H1 (cell line): ENCODE measurements at regions not wholly inside any gene's neighbourhood (a gene's known extent, or its start where the extent isn't known, plus 50 kb on each side); places are given as distances from the start of the nearest gene placed in this dataset.

Source experiments
- ASH2L ChIP-seq: fragments of 200-600, 300-600 bp; sonication (generic); IDR thresholded peaks from one replicate; pipeline ENCODE4 v1.7.1; 2017; ENCODE audit warnings: low read length
- CTBP2 ChIP-seq: IDR thresholded peaks from 2 replicates; pipeline ENCODE4 v1.7.0; 2011; ENCODE audit warnings: borderline replicate concordance, mild to moderate bottlenecking, moderate library complexity, mixed read lengths, low read length; ENCODE audit not compliant: insufficient read depth, insufficient read length
- SIN3A ChIP-seq, 2 experiments: IDR thresholded peaks in 1 of 2; conservative IDR thresholded peaks in 1 of 2; 2 replicates each; pipeline ENCODE4 v1.6.1; 2011 to 2012; ENCODE audit warnings: low read length in 2 of 2, improper control_type of control experiment in 1 of 2, low read depth in 1 of 2, mild to moderate bottlenecking in 1 of 2
- SP1 ChIP-seq: IDR thresholded peaks from 2 replicates; pipeline ENCODE4 v1.6.1; 2011; ENCODE audit warnings: low read depth, low read length
- TAF1 ChIP-seq: IDR thresholded peaks from 2 replicates; pipeline ENCODE4 v1.6.1; 2011; ENCODE audit warnings: mild to moderate bottlenecking, low read depth, low read length

DNA sequence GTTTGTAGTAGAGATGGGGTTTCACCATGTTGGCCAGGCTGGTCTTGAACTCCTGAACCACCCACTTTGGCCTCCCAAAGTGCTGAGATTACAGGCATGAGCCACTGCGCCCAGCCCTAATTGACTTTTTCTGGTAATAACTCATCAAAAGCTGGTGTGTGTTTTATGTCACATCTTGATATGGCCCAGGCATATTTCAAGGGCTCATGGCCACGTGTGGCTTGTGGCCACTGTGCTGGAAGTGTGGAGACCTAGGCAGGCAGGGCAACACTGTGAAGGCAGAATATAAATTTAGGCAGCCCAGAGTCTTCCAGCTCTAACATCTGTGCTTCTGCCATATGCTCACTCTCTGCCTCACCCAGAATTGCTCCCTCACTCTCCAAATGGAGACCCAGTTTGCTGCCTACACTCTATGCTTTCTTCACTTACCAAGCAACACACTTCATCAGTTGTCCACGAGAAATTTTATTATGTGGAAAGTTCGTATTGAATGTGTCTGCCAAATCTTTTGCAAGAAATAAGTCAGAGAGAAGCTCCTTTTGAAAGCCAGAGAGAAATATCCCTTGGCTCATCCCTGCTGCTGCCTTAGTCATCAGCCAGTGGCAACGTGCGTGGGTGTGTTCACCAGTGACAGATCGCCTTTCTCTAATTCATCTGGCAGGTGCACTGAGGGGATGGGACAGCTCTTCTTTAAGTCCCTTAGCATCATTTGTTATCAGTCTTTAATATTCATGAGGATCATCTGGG, 129.4 kb upstream of the CXCR4 start (continued):
- TF ChIP-seq SIN3A (conservative IDR thresholded peaks at IDR 0.05 in 1 of 2, IDR thresholded peaks at IDR 0.05 in 1 of 2; ENCODE audit: low read depth in 1 of 2, low read length in 2 of 2) (no peak), ASH2L (no peak), SP1 (no peak), TAF1 (no peak), CTBP2 (no peak)
